Mesenchymal stem cell (in vitro differentiated cells and primary cell): ENCODE measurements at regions not wholly inside any gene's neighbourhood (a gene's known extent, or its start where the extent isn't known, plus 50 kb on each side); places are given as distances from the start of the nearest gene placed in this dataset.

Experiments
- DNase-seq: peaks from one replicate; pipeline ENCODE4 v3.0.0-alpha.2; 2013
- H2AFZ ChIP-seq: one replicate; pipeline ENCODE4 v1.6.1; 2013; ENCODE audit warnings: low read depth, mild to moderate bottlenecking, control low read depth, inconsistent platforms, low read length, moderate library complexity
- H2AK5ac ChIP-seq: 2 replicates; pipeline ENCODE4 v1.6.1; 2013; ENCODE audit warnings: low read length, moderate library complexity, mild to moderate bottlenecking, inconsistent platforms; ENCODE audit not compliant: severe bottlenecking
- H2BK120ac ChIP-seq: one replicate; pipeline ENCODE4 v1.6.1; 2013; ENCODE audit warnings: low read depth, mild to moderate bottlenecking, inconsistent platforms, low read length, moderate library complexity
- H2BK12ac ChIP-seq, 2 experiments: one replicate each; pipeline ENCODE4 v1.6.1; 2013; ENCODE audit warnings: inconsistent platforms in 2 of 2, low read length in 2 of 2, mild to moderate bottlenecking in 2 of 2, moderate library complexity in 2 of 2, control low read depth in 1 of 2
- H2BK15ac ChIP-seq: one replicate; pipeline ENCODE4 v1.6.1; 2013; ENCODE audit warnings: mild to moderate bottlenecking, low read depth, inconsistent platforms; ENCODE audit not compliant: poor library complexity, severe bottlenecking
- H2BK5ac ChIP-seq: 2 replicates; pipeline ENCODE4 v1.6.1; 2013; ENCODE audit warnings: low read depth, mild to moderate bottlenecking, low read length, control low read depth, inconsistent platforms; ENCODE audit not compliant: poor library complexity, severe bottlenecking
- H3K14ac ChIP-seq, 2 experiments: one replicate each; pipeline ENCODE4 v1.6.1; 2013; ENCODE audit warnings: inconsistent platforms in 2 of 2, low read length in 2 of 2, control low read depth in 1 of 2, mild to moderate bottlenecking in 1 of 2, moderate library complexity in 1 of 2
- H3K18ac ChIP-seq, 2 experiments: one replicate each; pipeline ENCODE4 v1.6.1; 2013; ENCODE audit warnings: inconsistent platforms in 2 of 2, low read length in 2 of 2, control low read depth in 1 of 2, low read depth in 1 of 2, mild to moderate bottlenecking in 1 of 2
- H3K23ac ChIP-seq, 2 experiments: one replicate each; pipeline ENCODE4 v1.6.1; 2013; ENCODE audit warnings: inconsistent platforms in 2 of 2, low read length in 2 of 2, mild to moderate bottlenecking in 2 of 2, moderate library complexity in 2 of 2, control low read depth in 1 of 2
- H3K27ac ChIP-seq: 2 replicates; pipeline ENCODE4 v1.5.1; 2013; ENCODE audit warnings: mild to moderate bottlenecking, moderate library complexity, low read length, control low read depth, inconsistent platforms; ENCODE audit not compliant: poor library complexity, severe bottlenecking
- H3K27me3 ChIP-seq, 2 experiments: 2 replicates each; pipeline versions ENCODE4 v1.6.1 to v1.7.0; 2013; ENCODE audit warnings: low read length in 2 of 2, mild to moderate bottlenecking in 2 of 2, moderate library complexity in 2 of 2, control low read depth in 1 of 2, inconsistent platforms in 1 of 2; ENCODE audit not compliant: control insufficient read depth in 1 of 2, insufficient read depth in 1 of 2
- H3K36me3 ChIP-seq, 2 experiments: 2 replicates each; pipeline versions ENCODE4 v1.6.1 to v1.7.0; 2013; ENCODE audit warnings: low read length in 2 of 2, control low read depth in 1 of 2, inconsistent platforms in 1 of 2, low read depth in 1 of 2, mild to moderate bottlenecking in 1 of 2; ENCODE audit not compliant: insufficient read depth in 2 of 2, control insufficient read depth in 1 of 2
- H3K4ac ChIP-seq, 2 experiments: one replicate each; pipeline ENCODE4 v1.6.1; 2013; ENCODE audit warnings: inconsistent platforms in 2 of 2, low read length in 2 of 2, mild to moderate bottlenecking in 2 of 2, moderate library complexity in 2 of 2, control low read depth in 1 of 2, low read depth in 1 of 2
- H3K4me1 ChIP-seq: 2 replicates; pipeline ENCODE4 v1.6.1; 2013; ENCODE audit warnings: low read depth, low read length, control low read depth; ENCODE audit not compliant: control insufficient read depth, insufficient read depth
- H3K4me2 ChIP-seq: 2 replicates; pipeline ENCODE4 v1.6.1; 2013; ENCODE audit warnings: low read length, mild to moderate bottlenecking, inconsistent platforms; ENCODE audit not compliant: poor library complexity, severe bottlenecking
- H3K4me3 ChIP-seq, 2 experiments: 2 replicates each; pipeline versions ENCODE4 v1.5.1 to v1.7.0; 2013; ENCODE audit warnings: low read length in 2 of 2, mild to moderate bottlenecking in 2 of 2, control low read depth in 1 of 2, low read depth in 1 of 2; ENCODE audit not compliant: insufficient read depth in 1 of 2
- H3K79me1 ChIP-seq: replicated peaks from 2 replicates; pipeline ENCODE4 v1.6.1; 2013; ENCODE audit warnings: mild to moderate bottlenecking, control low read depth, low read length, inconsistent platforms; ENCODE audit not compliant: poor library complexity, severe bottlenecking
- H3K9ac ChIP-seq: 2 replicates; pipeline ENCODE4 v1.7.0; 2013; ENCODE audit warnings: mild to moderate bottlenecking, low read length, moderate library complexity
- H3K9me3 ChIP-seq: 2 replicates; pipeline ENCODE4 v1.7.0; 2013; ENCODE audit warnings: mild to moderate bottlenecking, low read length; ENCODE audit not compliant: control insufficient read depth
- H4K8ac ChIP-seq: one replicate; pipeline ENCODE4 v1.6.1; 2013; ENCODE audit warnings: inconsistent platforms, mild to moderate bottlenecking, low read length, moderate library complexity
- H4K91ac ChIP-seq: one replicate; pipeline ENCODE4 v1.6.1; 2013; ENCODE audit warnings: mild to moderate bottlenecking, low read length, inconsistent platforms
- WGBS: methylation state at CpG from one replicate; pipeline ENCODE4 v1.1.7; 2013; ENCODE audit warnings: mixed read lengths; 5-methylcytosine and 5-hydroxymethylcytosine counted together

DNA sequence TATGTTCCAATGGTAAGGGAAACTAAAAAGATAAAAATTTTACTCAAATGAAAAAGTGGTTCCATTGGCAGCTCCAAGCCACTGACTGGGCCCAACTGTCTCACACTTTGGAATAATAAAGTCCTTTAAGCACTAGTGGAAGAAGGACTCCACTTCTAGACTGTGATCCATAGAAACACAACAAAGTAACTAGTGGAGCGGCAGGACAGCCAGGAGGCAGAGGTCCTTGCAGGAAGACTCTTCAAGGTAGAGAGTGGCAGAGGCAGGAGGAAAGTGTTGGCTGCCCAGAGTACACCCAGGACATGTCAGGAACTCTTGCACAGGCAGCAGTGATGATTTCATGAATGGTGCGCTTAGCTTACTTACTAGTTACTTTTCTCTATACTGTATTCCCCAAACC lies 65.0 kb upstream of the CCN6 start:
- Histone ChIP-seq H3K36me3 (no peaks in the 10 kb centered on the region), H2AK5ac (no peak overlapping the region), H2BK15ac (no peak overlapping the region), H3K4me2 (no peak overlapping the region), H3K27me3 (no peaks in the 10 kb centered on the region), H3K27ac (no peak overlapping the region), H2BK5ac (no peak overlapping the region), H3K9me3 (no peaks in the 10 kb centered on the region), H3K9ac (no peak overlapping the region), H4K91ac (peak overlapping the region; percentile 25), H3K4ac (no peak overlapping the region), H3K4me3 (no peak overlapping the region), H2BK120ac (no peak overlapping the region), H4K8ac (no peak overlapping the region), H3K79me1 (no peaks in the 10 kb centered on the region), H3K23ac (no peak overlapping the region), H2BK12ac (peak overlapping the region in 1 of 2 experiments; percentile 28), H3K14ac (no peak overlapping the region), H3K18ac (no peak overlapping the region), H2AFZ (no peak overlapping the region), H3K4me1 (peaks cover 3% of the 10 kb centered on the region)
- 100% methylated on average over 1 of the region's 2 CpGs for WGBS
- DNase-seq, result no peak

DNA sequence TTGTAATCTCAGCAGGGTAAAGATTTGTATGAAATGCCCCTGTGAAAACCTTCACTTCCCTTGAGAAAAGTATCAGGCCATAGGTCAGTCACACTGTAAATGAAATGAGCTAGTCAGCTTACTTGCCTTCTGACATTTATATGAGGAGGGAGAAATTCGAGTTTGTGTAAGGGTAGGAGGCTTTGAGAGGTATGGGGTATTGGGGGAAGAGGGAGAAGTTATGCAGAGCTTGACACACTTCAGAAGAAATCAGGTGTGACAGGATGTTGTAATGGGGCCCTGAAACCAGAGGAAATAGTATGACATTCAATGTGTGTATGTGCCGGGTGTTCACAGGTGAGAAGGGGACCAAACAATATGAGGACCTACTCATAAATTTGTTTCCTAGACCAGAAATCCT lies 64.2 kb upstream of the CCN6 start:
- Histone ChIP-seq H3K4me1 (peaks cover 3% of the 10 kb centered on the region), H3K9ac (no peak overlapping the region), H3K4ac (no peak overlapping the region), H3K4me2 (no peak overlapping the region), H3K27ac (no peak overlapping the region), H2AFZ (no peak overlapping the region), H3K4me3 (no peak overlapping the region), H2BK120ac (no peak overlapping the region), H3K36me3 (no peaks in the 10 kb centered on the region), H3K27me3 (no peaks in the 10 kb centered on the region), H4K8ac (no peak overlapping the region), H4K91ac (no peak overlapping the region), H2BK15ac (no peak overlapping the region), H3K18ac (no peak overlapping the region), H3K23ac (no peak overlapping the region), H3K9me3 (no peaks in the 10 kb centered on the region), H2AK5ac (no peak overlapping the region), H3K14ac (no peak overlapping the region), H2BK12ac (peak overlapping the region in 1 of 2 experiments; percentile 3), H3K79me1 (no peaks in the 10 kb centered on the region), H2BK5ac (no peak overlapping the region)
- no peak for DNase-seq
- WGBS, result 77% methylated on average over 2 of the region's 2 CpGs

DNA sequence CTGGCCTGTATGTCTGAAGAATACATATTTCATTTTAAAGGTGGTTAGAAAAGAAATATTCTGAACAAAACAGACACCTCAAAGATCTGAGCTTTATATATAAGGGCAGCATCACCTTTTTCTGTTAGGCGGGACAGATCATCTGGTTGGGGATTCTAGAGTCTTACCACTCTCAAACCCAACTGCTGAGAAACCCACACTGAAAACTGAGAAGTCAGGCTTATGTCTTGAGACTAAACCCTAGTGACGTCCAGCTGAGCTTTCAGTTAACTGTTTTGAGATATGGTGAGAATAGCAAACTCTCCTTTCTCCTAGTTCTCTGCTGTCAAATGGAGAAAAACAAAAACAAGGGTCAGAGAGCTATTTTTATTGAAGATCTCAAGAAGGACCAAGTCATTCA lies 63.7 kb upstream of the CCN6 start:
- no peak overlapping the region for H3K27ac ChIP-seq
- H3K9ac ChIP-seq, result no peak overlapping the region
- no peak overlapping the region for H3K14ac ChIP-seq
- no peak overlapping the region for H3K4me2 ChIP-seq
- no peaks in the 10 kb centered on the region for H3K79me1 ChIP-seq
- no peak overlapping the region for H2BK12ac ChIP-seq
- no peak overlapping the region for H2AFZ ChIP-seq
- no peak overlapping the region for H3K4ac ChIP-seq
- no peaks in the 10 kb centered on the region for H3K36me3 ChIP-seq
- H3K9me3 ChIP-seq, result no peaks in the 10 kb centered on the region
- no peak overlapping the region for H4K91ac ChIP-seq
- no peak overlapping the region for H3K4me3 ChIP-seq
- H4K8ac ChIP-seq, result no peak overlapping the region
- H2BK120ac ChIP-seq, result no peak overlapping the region
- H2BK5ac ChIP-seq, result no peak overlapping the region
- DNase-seq, result no peak
- no peak overlapping the region for H3K18ac ChIP-seq
- H3K4me1 ChIP-seq, result peaks cover 3% of the 10 kb centered on the region
- no peaks in the 10 kb centered on the region for H3K27me3 ChIP-seq
- no peak overlapping the region for H3K23ac ChIP-seq
- H2AK5ac ChIP-seq, result no peak overlapping the region
- WGBS, result 100% methylated on average over 1 of the region's 2 CpGs
- no peak overlapping the region for H2BK15ac ChIP-seq

DNA sequence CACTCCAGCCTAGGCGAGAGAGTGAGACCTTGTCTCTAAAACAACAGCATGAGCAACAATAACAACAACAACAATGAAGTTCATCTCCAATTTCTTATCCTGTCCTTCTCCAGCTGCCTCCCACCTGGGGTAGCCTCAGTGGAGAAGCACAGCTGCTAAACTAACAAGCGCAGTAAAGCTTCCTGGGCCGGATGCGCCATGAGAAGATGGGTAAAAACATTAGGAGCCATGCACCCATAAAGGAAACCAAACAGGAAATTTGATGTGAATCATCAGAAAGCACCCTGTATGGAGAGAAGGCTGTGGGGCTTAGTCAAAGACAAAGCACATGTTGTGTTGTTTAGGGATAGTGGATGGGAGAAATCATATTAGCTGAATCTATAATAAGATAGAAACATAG lies 61.1 kb upstream of the CCN6 start:
- no peak overlapping the region for H3K23ac ChIP-seq
- peak overlapping the region in 1 of 2 experiments; percentile 18 for H3K14ac ChIP-seq
- no peaks in the 10 kb centered on the region for H3K9me3 ChIP-seq
- peaks cover 3% of the 10 kb centered on the region for H3K4me1 ChIP-seq
- H3K4me3 ChIP-seq, result no peak overlapping the region
- H3K79me1 ChIP-seq, result no peaks in the 10 kb centered on the region
- H3K4ac ChIP-seq, result no peak overlapping the region
- H2BK5ac ChIP-seq, result no peak overlapping the region
- H3K27me3 ChIP-seq, result no peaks in the 10 kb centered on the region
- no peak overlapping the region for H2BK15ac ChIP-seq
- H4K8ac ChIP-seq, result no peak overlapping the region
- H3K36me3 ChIP-seq, result no peaks in the 10 kb centered on the region
- no peak overlapping the region for H2AFZ ChIP-seq
- no peak overlapping the region for H2AK5ac ChIP-seq
- no peak overlapping the region for H3K4me2 ChIP-seq
- no peak overlapping the region for H3K27ac ChIP-seq
- no peak overlapping the region for H3K18ac ChIP-seq
- no peak overlapping the region for H4K91ac ChIP-seq
- WGBS, result 57% methylated on average over 4 of the region's 4 CpGs
- no peak overlapping the region for H3K9ac ChIP-seq
- DNase-seq, result no peak
- H2BK12ac ChIP-seq, result peak overlapping the region in 1 of 2 experiments; percentile 15
- no peak overlapping the region for H2BK120ac ChIP-seq
